Aorta (tissue), 5 donors: ENCODE measurements at regions not wholly inside any gene's neighbourhood (a gene's known extent, or its start where the extent isn't known, plus 50 kb on each side); places are given as distances from the start of the nearest gene placed in this dataset.

Experiments used
- ATAC-seq: fragments of 200-7000 bp; cut with Tn5 transposase; one replicate; pipeline ENCODE4 v1.9.1; 2022; ENCODE audit warnings: moderate library complexity; ENCODE audit not compliant: low FRiP score
- DNase-seq, 2 donors: peaks; one replicate each; pipeline ENCODE4 v3.0.0-alpha.2; 2020
- H3K27ac ChIP-seq, 2 donors: one replicate each; pipeline ENCODE4 v1.5.1; 2013; ENCODE audit warnings: low read length in 2 of 2, mild to moderate bottlenecking in 2 of 2, moderate library complexity in 2 of 2, control low read depth in 1 of 2, inconsistent platforms in 1 of 2, low read depth in 1 of 2
- H3K27me3 ChIP-seq, 2 donors: one replicate each; pipeline ENCODE4 v1.6.1; 2013; ENCODE audit warnings: control low read depth in 1 of 2, low read length in 1 of 2, mild to moderate bottlenecking in 1 of 2, moderate library complexity in 1 of 2; ENCODE audit not compliant: insufficient read depth in 2 of 2, control insufficient read depth in 1 of 2
- H3K36me3 ChIP-seq, 2 donors: one replicate each; pipeline ENCODE4 v1.6.1; 2013; ENCODE audit warnings: control low read depth in 1 of 2, low read length in 1 of 2, mild to moderate bottlenecking in 1 of 2; ENCODE audit not compliant: insufficient read depth in 2 of 2, control insufficient read depth in 1 of 2
- H3K4me1 ChIP-seq, 2 donors: one replicate each; pipeline ENCODE4 v1.6.1; 2013; ENCODE audit warnings: low read length in 2 of 2, control low read depth in 1 of 2, mild to moderate bottlenecking in 1 of 2, moderate library complexity in 1 of 2; ENCODE audit not compliant: insufficient read depth in 2 of 2, control insufficient read depth in 1 of 2
- H3K4me3 ChIP-seq, 2 donors: one replicate each; pipeline ENCODE4 v1.5.1; 2013; ENCODE audit warnings: low read length in 2 of 2, control low read depth in 1 of 2, mild to moderate bottlenecking in 1 of 2
- H3K9me3 ChIP-seq: one replicate; pipeline ENCODE4 v1.6.1; 2013; ENCODE audit warnings: mild to moderate bottlenecking, low read length; ENCODE audit not compliant: control insufficient read depth
- WGBS, 2 donors: extraction: QIAGEN DNeasy Blood & Tissue Kit; methylation state at CpG; one replicate each; pipeline ENCODE4 v1.1.7; 2013; 5-methylcytosine and 5-hydroxymethylcytosine counted together
- intact Hi-C, 2 donors: fragments of 100-400 bp; cut with DNase I; formaldehyde crosslinking; loops; one replicate each; pipeline versions ENCODE4 v1.14.2 to v1.15.0; 2022
- donor health status: healthy with polysubstance abuse.
- donor health status: Bipolar disorder and iron deficiency.
- donor health status: DM: no; HTN: no; CAD: no.
- donor health status: DM: no; HTN: no; CAD: no.
- donor health status: DM: yes; HTN: yes; CAD: no.

GRCh38 chr9:106277966-106278365 is 583.6 kb downstream of the TMEM38B start:
- 15 to 29% methylated on average over 6 of the region's 6 CpGs for WGBS, 2 donors
- Histone ChIP-seq H3K4me3 (no peak overlapping the region), H3K27ac (no peak overlapping the region), H3K4me1 (no peaks in the 10 kb centered on the region), H3K36me3 (no peaks in the 10 kb centered on the region), H3K27me3 (no peaks in the 10 kb centered on the region), H3K9me3 (no peaks in the 10 kb centered on the region)
- DNase-seq (no peak), ATAC-seq (no peak)
- intact Hi-C loops: no loop called here

GRCh38 chr9:106283769-106284168 is 579.2 kb upstream of the ZNF462 start:
- 31 to 45% methylated on average over 5 of the region's 5 CpGs for WGBS, 2 donors
- no peak for DNase-seq
- H3K36me3 ChIP-seq: no peaks in the 10 kb centered on the region
- H3K27me3 ChIP-seq: no peaks in the 10 kb centered on the region
- no peak overlapping the region for H3K4me3 ChIP-seq
- no peaks in the 10 kb centered on the region for H3K9me3 ChIP-seq
- intact Hi-C loops: no loop called here
- H3K4me1 ChIP-seq: no peaks in the 10 kb centered on the region
- no peak for ATAC-seq
- H3K27ac ChIP-seq: no peak overlapping the region

DNA sequence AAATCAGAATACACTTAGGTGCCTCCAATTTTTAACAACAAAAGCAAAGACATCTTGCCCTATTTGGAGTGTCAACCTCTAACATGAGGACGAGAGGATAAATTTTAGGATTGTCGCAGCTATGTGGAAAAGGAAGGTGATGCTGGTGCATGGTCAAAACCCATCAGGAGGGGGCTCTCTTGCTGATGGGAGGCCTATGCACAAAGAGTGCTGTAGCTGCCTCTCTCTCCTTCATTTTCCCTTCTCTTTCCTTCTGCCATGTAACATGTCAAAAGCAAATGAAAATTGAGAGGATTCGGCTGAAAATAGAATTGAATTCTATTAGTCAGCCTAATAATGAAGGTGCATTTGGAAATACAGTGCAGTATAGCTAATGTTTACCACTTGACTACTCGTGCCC is 578.7 kb upstream of the ZNF462 start:
- H3K4me3 ChIP-seq: no peak overlapping the region
- H3K36me3 ChIP-seq: no peaks in the 10 kb centered on the region
- intact Hi-C loops: no loop called here
- H3K9me3 ChIP-seq: peaks cover under 1% of the 10 kb centered on the region
- DNase-seq: no peak
- 76% methylated on average over 4 of the region's 4 CpGs for WGBS, 2 donors
- H3K27ac ChIP-seq: no peak overlapping the region
- no peaks in the 10 kb centered on the region for H3K27me3 ChIP-seq
- ATAC-seq: no peak
- H3K4me1 ChIP-seq: no peaks in the 10 kb centered on the region

DNA sequence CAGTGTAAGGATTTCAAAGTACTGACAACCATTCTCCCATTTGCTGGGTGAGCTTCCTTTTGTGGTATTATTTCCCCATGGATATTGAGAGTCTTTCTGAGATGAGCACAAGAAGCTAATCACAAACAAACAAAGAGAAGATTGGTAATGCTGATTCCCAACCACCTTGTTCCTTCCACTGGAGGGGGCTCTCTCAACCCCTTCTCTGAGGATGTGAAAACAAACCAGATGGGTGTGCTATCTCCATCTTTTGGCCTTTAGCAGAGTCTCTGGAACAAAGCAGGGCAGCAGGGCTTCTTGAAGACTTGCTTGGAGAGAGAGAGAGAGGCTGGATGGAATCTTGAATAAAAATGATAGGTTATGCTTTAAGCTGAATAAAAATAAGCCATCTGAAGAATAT is 576.7 kb upstream of the ZNF462 start:
- Histone ChIP-seq H3K4me3 (no peak overlapping the region), H3K27ac (no peak overlapping the region), H3K27me3 (no peaks in the 10 kb centered on the region), H3K36me3 (no peaks in the 10 kb centered on the region), H3K4me1 (no peaks in the 10 kb centered on the region), H3K9me3 (peaks cover 2% of the 10 kb centered on the region)
- intact Hi-C loops: no loop called here
- DNase-seq: no peak
- ATAC-seq: no peak

DNA sequence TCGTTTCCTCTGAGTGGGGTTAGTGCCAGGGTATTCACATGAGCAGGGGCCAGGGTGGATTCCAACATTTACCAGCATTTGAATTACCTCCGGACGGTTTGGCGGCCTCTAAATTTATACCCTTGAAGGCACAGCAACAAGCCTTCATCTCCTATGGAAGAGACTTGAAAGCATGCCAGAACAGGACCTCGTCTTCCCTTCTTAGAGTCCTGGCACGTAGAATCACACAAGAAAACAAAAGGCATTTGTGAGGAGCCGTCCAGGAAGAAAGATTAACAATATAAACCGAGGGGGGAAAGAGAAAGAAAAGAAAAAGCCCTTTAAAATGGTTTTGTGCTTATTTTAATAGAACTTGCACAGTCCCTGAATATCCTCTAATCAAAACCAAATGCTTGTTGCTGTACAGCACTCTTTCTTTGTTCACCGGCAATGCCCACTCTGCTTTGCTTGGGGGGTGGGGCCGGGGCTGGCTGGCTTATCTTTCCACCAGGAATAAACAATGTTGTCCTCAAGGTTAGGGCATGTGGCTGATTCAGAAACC is 575.8 kb upstream of the ZNF462 start:
- Histone ChIP-seq H3K27me3 (no peaks in the 10 kb centered on the region), H3K27ac (no peak overlapping the region), H3K9me3 (peaks cover 2% of the 10 kb centered on the region), H3K36me3 (no peaks in the 10 kb centered on the region), H3K4me1 (no peaks in the 10 kb centered on the region), H3K4me3 (no peak overlapping the region)
- ATAC-seq: no peak
- WGBS, 2 donors: 14% methylated on average over 10 of the region's 10 CpGs
- no peak for DNase-seq
- intact Hi-C loops: no loop called here

- intact Hi-C loops: no loop called here
- Histone ChIP-seq H3K4me3 (no peak overlapping the region), H3K9me3 (peaks cover 2% of the 10 kb centered on the region), H3K36me3 (no peaks in the 10 kb centered on the region), H3K27ac (no peak overlapping the region), H3K27me3 (no peaks in the 10 kb centered on the region), H3K4me1 (no peaks in the 10 kb centered on the region)
- no peak for DNase-seq
- no peak for ATAC-seq
- WGBS, 2 donors: 78 to 80% methylated on average over 9 of the region's 9 CpGs
Observed at GRCh38 chr9:106287731-106288130, 575.2 kb upstream of the ZNF462 start.

- H3K27ac ChIP-seq: no peak overlapping the region
Observed at GRCh38 chr9:106288689-106289088, 574.3 kb upstream of the ZNF462 start.

DNA sequence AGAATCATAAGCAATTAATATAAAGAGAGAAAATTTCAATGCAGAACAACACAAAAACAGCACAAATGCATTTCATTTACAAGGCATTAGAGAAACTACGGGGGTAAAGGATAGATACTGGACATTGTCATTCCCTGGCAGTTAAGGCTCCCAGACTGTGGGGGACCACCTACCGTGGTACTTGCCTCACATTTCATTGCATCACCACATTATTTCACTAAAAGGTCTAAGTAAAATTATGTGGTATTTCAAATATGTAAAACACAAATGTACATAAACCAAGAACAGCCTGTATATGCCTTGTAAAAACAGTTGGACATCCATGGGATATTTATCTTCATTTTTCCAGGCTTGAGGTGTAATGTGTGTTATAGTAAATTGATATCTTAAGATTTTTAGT is 571.2 kb upstream of the ZNF462 start:
- 5 to 18% methylated on average over 2 of the region's 2 CpGs for WGBS, 2 donors
- no peak for ATAC-seq

More at GRCh38 chr9:106288689-106289088, 574.3 kb upstream of the ZNF462 start:
- peaks cover 2% of the 10 kb centered on the region for H3K9me3 ChIP-seq
- H3K36me3 ChIP-seq: no peaks in the 10 kb centered on the region
- no peak overlapping the region for H3K4me3 ChIP-seq
- DNase-seq (no peak), ATAC-seq (no peak)
- H3K27me3 ChIP-seq: no peaks in the 10 kb centered on the region
- H3K4me1 ChIP-seq: no peaks in the 10 kb centered on the region
- WGBS, 2 donors: 84 to 88% methylated on average over 8 of the region's 8 CpGs
- intact Hi-C loops: no loop called here

DNA sequence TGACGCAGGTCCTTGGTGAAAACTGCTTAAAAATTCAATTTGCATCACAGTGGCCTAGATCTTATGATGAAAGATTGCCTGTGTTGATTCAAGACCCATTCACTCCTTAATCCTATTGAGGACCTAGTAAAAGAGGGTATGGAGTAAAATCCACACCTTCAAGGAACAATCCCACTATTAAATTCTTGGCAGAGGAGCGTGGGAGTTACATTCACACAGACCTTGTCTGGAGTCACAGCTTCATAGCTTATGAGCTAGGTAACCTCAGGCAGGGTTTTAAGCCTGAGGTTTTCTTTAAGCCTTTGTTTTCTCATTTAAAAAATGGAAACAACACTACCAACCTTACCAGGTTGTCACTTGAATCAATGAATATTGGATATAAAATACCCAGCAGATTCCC is 566.5 kb upstream of the ZNF462 start:
- no peak overlapping the region for H3K27ac ChIP-seq
- H3K27me3 ChIP-seq: no peaks in the 10 kb centered on the region
- H3K4me3 ChIP-seq: no peak overlapping the region
- no peak for DNase-seq
- WGBS, 2 donors: 83 to 87% methylated on average over 2 of the region's 2 CpGs
- peaks cover 2% of the 10 kb centered on the region for H3K9me3 ChIP-seq
- no peaks in the 10 kb centered on the region for H3K4me1 ChIP-seq
- H3K36me3 ChIP-seq: no peaks in the 10 kb centered on the region
- no peak for ATAC-seq
- intact Hi-C loops: no loop called here

More for the DNA sequence above, 571.2 kb upstream of the ZNF462 start:
- no peak overlapping the region for H3K4me3 ChIP-seq
- peaks cover 2% of the 10 kb centered on the region for H3K9me3 ChIP-seq
- no peaks in the 10 kb centered on the region for H3K27me3 ChIP-seq
- H3K36me3 ChIP-seq: no peaks in the 10 kb centered on the region
- H3K27ac ChIP-seq: no peak overlapping the region
- H3K4me1 ChIP-seq: no peaks in the 10 kb centered on the region
- intact Hi-C loops: no loop called here
- no peak for DNase-seq
